GM18505 (cell line): ENCODE measurements at regions not wholly inside any gene's neighbourhood (a gene's known extent, or its start where the extent isn't known, plus 50 kb on each side); places are given as distances from the start of the nearest gene placed in this dataset.
A peak's percentile ranks its signal among the peaks of the same experiment; 100 is the strongest.
"Not testable (repeated sequence)": the region's sequence is repeated elsewhere in the genome, so short reads cannot be mapped to it uniquely, and the experiment has no call there.

ENCODE experiments used
- ATAC-seq: cut with Tn5 transposase; IDR thresholded peaks from one replicate; pipeline ENCODE4 v1.9.1; 2021; ENCODE audit not compliant: unreplicated experiment
- POLR2A ChIP-seq: IDR thresholded peaks from 4 replicates; pipeline ENCODE4 v1.6.1; 2011; ENCODE audit warnings: borderline replicate concordance; ENCODE audit not compliant: insufficient read depth, insufficient read length; ENCODE audit errors: extremely low read depth

GRCh38 chr3:181919375-181919774 lies 207.7 kb downstream of the SOX2 start:
- no peak for ATAC-seq

GRCh38 chr3:181920409-181920808 lies 208.7 kb downstream of the SOX2 start:
- ATAC-seq, result no peak
- TF ChIP-seq POLR2A, result no peak

More at GRCh38 chr3:181919375-181919774, 207.7 kb downstream of the SOX2 start:
- no peak for TF ChIP-seq POLR2A

- ATAC-seq, result peak; percentile 94
- TF ChIP-seq POLR2A, result no peak
Measured at GRCh38 chr3:181921220-181921619, 209.5 kb downstream of the SOX2 start.

- ATAC-seq, result not testable (repeated sequence)
Measured at GRCh38 chr3:181925841-181926240, 214.1 kb downstream of the SOX2 start.

- no peak for TF ChIP-seq POLR2A
- ATAC-seq, result no peak
Measured at GRCh38 chr3:181929501-181929900, 217.8 kb downstream of the SOX2 start.

GRCh38 chr3:181930105-181930504 lies 218.4 kb downstream of the SOX2 start:
- no peak for ATAC-seq
- TF ChIP-seq POLR2A, result no peak

GRCh38 chr3:181932039-181932438 lies 220.3 kb downstream of the SOX2 start:
- peak; percentile 60 for ATAC-seq
- no peak for TF ChIP-seq POLR2A

GRCh38 chr3:181933052-181933618 lies 221.4 kb downstream of the SOX2 start:
- no peak for TF ChIP-seq POLR2A
- ATAC-seq, result no peak

- no peak for ATAC-seq
- TF ChIP-seq POLR2A, result no peak
Measured at GRCh38 chr3:181935915-181936314, 224.2 kb downstream of the SOX2 start.

GRCh38 chr3:181936774-181937173 lies 225.0 kb downstream of the SOX2 start:
- ATAC-seq, result no peak
- no peak for TF ChIP-seq POLR2A

- ATAC-seq, result not testable (repeated sequence)
Measured at GRCh38 chr3:181938580-181938979, 226.9 kb downstream of the SOX2 start.

GRCh38 chr3:181940703-181941102 lies 229.0 kb downstream of the SOX2 start:
- ATAC-seq, result no peak
- TF ChIP-seq POLR2A, result no peak

GRCh38 chr3:181941250-181941649 lies 229.5 kb downstream of the SOX2 start:
- peak; percentile 91 for ATAC-seq

GRCh38 chr3:181943285-181943684 lies 231.6 kb downstream of the SOX2 start:
- no peak for ATAC-seq
- no peak for TF ChIP-seq POLR2A

More at GRCh38 chr3:181941250-181941649, 229.5 kb downstream of the SOX2 start:
- TF ChIP-seq POLR2A, result no peak

- no peak for ATAC-seq
- TF ChIP-seq POLR2A, result no peak
Measured at GRCh38 chr3:181947606-181948005, 235.9 kb downstream of the SOX2 start.

GRCh38 chr3:181948286-181948685 lies 236.6 kb downstream of the SOX2 start:
- ATAC-seq, result no peak
- TF ChIP-seq POLR2A, result no peak

- no peak for ATAC-seq
- no peak for TF ChIP-seq POLR2A
Measured at GRCh38 chr3:181952221-181952620, 240.5 kb downstream of the SOX2 start.
